Hepatocyte (in vitro differentiated cells): ENCODE measurements at regions not wholly inside any gene's neighbourhood (a gene's known extent, or its start where the extent isn't known, plus 50 kb on each side); places are given as distances from the start of the nearest gene placed in this dataset.
"Not testable (repeated sequence)": the region's sequence is repeated elsewhere in the genome, so short reads cannot be mapped to it uniquely, and the experiment has no call there.

Experiments
- DNase-seq: peaks from one replicate; pipeline ENCODE4 v3.0.0-alpha.2; 2016; ENCODE audit warnings: low spot score
- H2AFZ ChIP-seq: fragments of 200-600 bp; sonication (generic); 2 replicates; pipeline ENCODE4 v1.6.0; 2016; ENCODE audit warnings: antibody characterized with exemption, mild to moderate bottlenecking
- H3K27ac ChIP-seq: fragments of 200-600 bp; sonication (generic); 2 replicates; pipeline ENCODE4 v1.5.1; 2016; ENCODE audit warnings: mild to moderate bottlenecking
- H3K27me3 ChIP-seq: fragments of 200-600 bp; sonication (generic); 2 replicates; pipeline ENCODE4 v1.6.1; 2016
- H3K36me3 ChIP-seq: fragments of 200-600 bp; sonication (generic); replicated peaks from 2 replicates; pipeline ENCODE4 v1.5.1; 2016; ENCODE audit warnings: low read depth; ENCODE audit not compliant: insufficient read depth
- H3K4me1 ChIP-seq: fragments of 200-600 bp; sonication (generic); 2 replicates; pipeline ENCODE4 v1.5.1; 2016; ENCODE audit warnings: mild to moderate bottlenecking, moderate library complexity; ENCODE audit not compliant: insufficient read depth
- H3K4me2 ChIP-seq: fragments of 200-600 bp; sonication (generic); 2 replicates; pipeline ENCODE4 v1.6.0; 2016
- H3K4me3 ChIP-seq: fragments of 200-600 bp; sonication (generic); 2 replicates; pipeline ENCODE4 v1.5.1; 2016; ENCODE audit warnings: mild to moderate bottlenecking
- H3K79me2 ChIP-seq: fragments of 200-600 bp; sonication (generic); 2 replicates; pipeline ENCODE4 v1.6.0; 2017; ENCODE audit warnings: mild to moderate bottlenecking
- H3K9me2 ChIP-seq: fragments of 200-600 bp; sonication (generic); replicated peaks from 2 replicates; pipeline ENCODE4 v1.6.0; 2017; ENCODE audit warnings: mild to moderate bottlenecking; ENCODE audit not compliant: insufficient read depth
- H3K9me3 ChIP-seq: fragments of 200-600 bp; sonication (generic); 2 replicates; pipeline ENCODE4 v1.5.1; 2016; ENCODE audit warnings: low read depth, mild to moderate bottlenecking
- H4K20me1 ChIP-seq: fragments of 200-600 bp; sonication (generic); 2 replicates; pipeline ENCODE4 v1.6.0; 2016; ENCODE audit warnings: mild to moderate bottlenecking; ENCODE audit not compliant: insufficient read depth, poor library complexity, severe bottlenecking
- EZH2 ChIP-seq: fragments of 200-600 bp; sonication (generic); IDR thresholded peaks from 2 replicates; pipeline ENCODE4 v1.6.1; 2016; ENCODE audit warnings: antibody characterized with exemption, mild to moderate bottlenecking, borderline replicate concordance
- EZH2phosphoT487 ChIP-seq: fragments of 200-600 bp; sonication (generic); IDR thresholded peaks from one replicate; pipeline ENCODE4 v1.6.1; 2018; ENCODE audit warnings: antibody characterized with exemption, mild to moderate bottlenecking, low read depth, moderate library complexity; ENCODE audit not compliant: unreplicated experiment, severe bottlenecking
- WGBS: methylation state at CpG from one replicate; pipeline ENCODE4 v1.1.6; 2016; ENCODE audit warnings: low lambda C conversion rate; ENCODE audit errors: missing lambda C conversion rate; 5-methylcytosine and 5-hydroxymethylcytosine counted together
- TF ChIP-seq, protein P1 (sequence below): fragments of 200-600 bp; sonication (generic); IDR thresholded peaks from 2 replicates; pipeline ENCODE4 v1.5.1; 2016; ENCODE audit warnings: antibody characterized with exemption, mild to moderate bottlenecking; ENCODE audit not compliant: poor library complexity

DNA sequence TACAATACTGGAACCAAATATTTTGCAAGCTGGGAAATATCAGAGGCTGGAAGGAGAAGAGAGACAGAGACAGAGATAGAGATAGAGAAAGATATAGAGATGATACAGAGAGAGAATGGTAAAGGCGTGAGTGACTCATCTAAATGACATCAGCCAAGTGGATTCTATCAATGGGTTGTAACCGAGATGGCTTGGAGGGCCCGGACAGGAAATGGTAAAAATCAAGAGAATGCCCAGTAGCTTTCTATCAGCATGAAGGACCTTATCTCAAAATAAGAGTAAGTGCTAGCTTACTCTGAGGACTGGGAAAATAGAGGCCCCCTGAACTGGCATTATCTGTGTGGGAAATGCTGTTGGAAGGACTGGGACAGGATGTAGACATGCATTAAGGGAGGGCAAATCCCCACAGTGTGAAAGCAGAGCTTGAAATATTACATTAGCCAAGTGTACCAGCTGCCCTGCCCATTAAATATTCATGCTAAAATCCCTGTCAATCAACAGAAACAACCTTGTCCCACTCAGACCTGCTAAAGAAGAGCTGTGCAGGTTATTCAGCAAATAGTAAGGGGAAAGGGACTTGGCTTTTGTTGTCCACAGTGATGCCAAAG lies 76.6 kb upstream of the ZNF644 start:
- no peak overlapping the region for H3K4me3 ChIP-seq
- 32% methylated on average over 3 of the region's 3 CpGs for WGBS
- H3K4me1 ChIP-seq = no peaks in the 10 kb centered on the region
- DNase-seq = no peak
- H3K9me2 ChIP-seq = no peaks in the 10 kb centered on the region
- TF ChIP-seq EZH2 = no peak
- no peak for TF ChIP-seq EZH2phosphoT487
- TF ChIP-seq, protein P1, sequence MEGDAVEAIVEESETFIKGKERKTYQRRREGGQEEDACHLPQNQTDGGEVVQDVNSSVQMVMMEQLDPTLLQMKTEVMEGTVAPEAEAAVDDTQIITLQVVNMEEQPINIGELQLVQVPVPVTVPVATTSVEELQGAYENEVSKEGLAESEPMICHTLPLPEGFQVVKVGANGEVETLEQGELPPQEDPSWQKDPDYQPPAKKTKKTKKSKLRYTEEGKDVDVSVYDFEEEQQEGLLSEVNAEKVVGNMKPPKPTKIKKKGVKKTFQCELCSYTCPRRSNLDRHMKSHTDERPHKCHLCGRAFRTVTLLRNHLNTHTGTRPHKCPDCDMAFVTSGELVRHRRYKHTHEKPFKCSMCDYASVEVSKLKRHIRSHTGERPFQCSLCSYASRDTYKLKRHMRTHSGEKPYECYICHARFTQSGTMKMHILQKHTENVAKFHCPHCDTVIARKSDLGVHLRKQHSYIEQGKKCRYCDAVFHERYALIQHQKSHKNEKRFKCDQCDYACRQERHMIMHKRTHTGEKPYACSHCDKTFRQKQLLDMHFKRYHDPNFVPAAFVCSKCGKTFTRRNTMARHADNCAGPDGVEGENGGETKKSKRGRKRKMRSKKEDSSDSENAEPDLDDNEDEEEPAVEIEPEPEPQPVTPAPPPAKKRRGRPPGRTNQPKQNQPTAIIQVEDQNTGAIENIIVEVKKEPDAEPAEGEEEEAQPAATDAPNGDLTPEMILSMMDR = no peak
- H3K27ac ChIP-seq = no peak overlapping the region
- H3K79me2 ChIP-seq = no peaks in the 10 kb centered on the region
- H3K27me3 ChIP-seq = no peaks in the 10 kb centered on the region
- H3K36me3 ChIP-seq = no peaks in the 10 kb centered on the region
- no peaks in the 10 kb centered on the region for H4K20me1 ChIP-seq
- H3K4me2 ChIP-seq = no peak overlapping the region
- H3K9me3 ChIP-seq = no peaks in the 10 kb centered on the region
- no peak overlapping the region for H2AFZ ChIP-seq

DNA sequence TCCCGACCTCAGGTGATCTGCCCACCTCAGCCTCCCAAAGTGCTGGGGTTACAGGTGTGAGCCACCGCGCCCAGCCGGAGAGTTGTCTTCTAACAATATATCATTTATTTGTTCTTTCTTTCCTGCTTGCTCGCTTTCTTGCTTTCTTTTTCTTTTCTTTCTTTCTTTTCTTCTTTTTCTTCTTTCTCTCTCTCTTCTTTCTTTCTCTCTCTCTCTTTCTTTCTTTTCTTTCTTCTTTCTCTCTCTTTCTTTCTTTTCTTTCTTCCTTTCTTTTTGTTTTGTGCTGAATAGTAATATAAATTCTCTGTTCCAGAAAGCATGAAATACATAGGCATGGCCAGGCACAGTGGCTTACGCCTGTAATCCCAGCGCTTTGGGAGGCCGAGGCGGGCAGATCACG lies 73.5 kb upstream of the ZNF644 start:
- not testable (repeated sequence) for H2AFZ ChIP-seq, H4K20me1 ChIP-seq, H3K4me2 ChIP-seq, H3K79me2 ChIP-seq, H3K27me3 ChIP-seq, H3K9me3 ChIP-seq, DNase-seq, H3K27ac ChIP-seq, H3K4me3 ChIP-seq, H3K4me1 ChIP-seq, H3K9me2 ChIP-seq, H3K36me3 ChIP-seq
- 98% methylated on average over 10 of the region's 10 CpGs for WGBS

DNA sequence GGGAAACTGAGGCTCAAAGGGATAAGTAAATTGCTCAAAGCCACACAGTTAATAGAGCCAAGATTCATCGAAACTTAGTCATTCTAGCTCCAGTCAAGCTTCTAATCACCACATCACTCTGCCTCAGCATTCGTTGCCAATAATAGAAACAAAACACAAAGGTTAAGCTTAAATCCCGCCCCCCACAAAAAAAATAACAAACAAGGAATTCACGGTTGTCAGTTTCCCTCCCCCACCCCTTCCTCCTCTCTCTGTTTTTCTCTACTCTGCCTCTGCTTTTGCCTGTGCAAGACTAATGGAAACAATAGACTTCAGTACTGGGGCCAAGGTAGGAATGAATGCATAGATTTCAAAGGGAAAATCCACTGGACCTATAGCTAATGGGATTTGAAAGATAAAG lies 70.7 kb upstream of the ZNF644 start:
- DNase-seq = no peak
- Histone ChIP-seq H3K4me2 (no peak overlapping the region), H3K27ac (no peak overlapping the region), H2AFZ (no peak overlapping the region), H3K79me2 (no peaks in the 10 kb centered on the region), H3K4me3 (no peak overlapping the region), H3K27me3 (no peaks in the 10 kb centered on the region), H3K9me3 (no peaks in the 10 kb centered on the region), H3K9me2 (no peaks in the 10 kb centered on the region), H3K36me3 (no peaks in the 10 kb centered on the region), H4K20me1 (no peaks in the 10 kb centered on the region), H3K4me1 (no peaks in the 10 kb centered on the region)
- TF ChIP-seq EZH2 = no peak
- TF ChIP-seq EZH2phosphoT487 = no peak
- TF ChIP-seq, protein P1 = no peak
- 39% methylated on average over 4 of the region's 4 CpGs for WGBS

DNA sequence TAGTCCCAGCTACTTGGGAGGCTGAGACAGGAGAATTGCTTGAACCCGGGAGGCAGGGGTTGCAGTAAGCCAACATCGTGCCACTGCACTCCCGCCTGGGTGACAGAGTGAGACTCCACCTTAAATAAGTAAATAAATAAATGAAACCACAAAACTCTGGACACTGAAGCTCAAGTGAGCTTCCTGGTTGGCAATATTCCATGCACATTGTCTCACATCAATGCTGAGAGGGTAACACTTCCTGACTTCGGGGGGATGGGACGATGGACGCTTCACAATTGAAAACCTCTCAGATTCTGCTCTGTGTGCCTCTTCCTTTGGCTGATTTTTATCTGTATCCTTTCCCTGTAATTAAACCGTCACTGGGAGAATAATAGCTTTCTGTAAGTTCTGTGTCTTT lies 70.0 kb upstream of the ZNF644 start:
- no peaks in the 10 kb centered on the region for H3K9me2 ChIP-seq
- H3K4me2 ChIP-seq = no peak overlapping the region
- no peaks in the 10 kb centered on the region for H3K27me3 ChIP-seq
- no peak overlapping the region for H2AFZ ChIP-seq
- H3K9me3 ChIP-seq = no peaks in the 10 kb centered on the region
- DNase-seq = no peak
- TF ChIP-seq EZH2 (no peak), EZH2phosphoT487 (no peak)
- TF ChIP-seq, protein P1 = no peak
- no peaks in the 10 kb centered on the region for H3K36me3 ChIP-seq
- WGBS = 56% methylated on average over 7 of the region's 7 CpGs
- H3K27ac ChIP-seq = no peak overlapping the region
- H3K79me2 ChIP-seq = no peaks in the 10 kb centered on the region
- no peaks in the 10 kb centered on the region for H4K20me1 ChIP-seq
- H3K4me3 ChIP-seq = no peak overlapping the region
- H3K4me1 ChIP-seq = no peaks in the 10 kb centered on the region
